SU-DHL-6 (cell line): ENCODE measurements at regions not wholly inside any gene's neighbourhood (a gene's known extent, or its start where the extent isn't known, plus 50 kb on each side); places are given as distances from the start of the nearest gene placed in this dataset.

Experiments used
- CTCF ChIP-seq: fragments of 200-600 bp; sonication (generic); IDR thresholded peaks from one replicate; pipeline ENCODE4 v1.5.1; 2017; ENCODE audit warnings: antibody characterized with exemption, mild to moderate bottlenecking, low read length, moderate library complexity; ENCODE audit not compliant: insufficient read depth, poor library complexity, severe bottlenecking
- EZH2phosphoT487 ChIP-seq: fragments of 200-600 bp; sonication (generic), shearing (Covaris generic); conservative IDR thresholded peaks from 2 replicates; pipeline ENCODE4 v1.6.1; 2018; ENCODE audit warnings: mild to moderate bottlenecking, antibody characterized with exemption, low read length, moderate library complexity, mixed read lengths

- TF ChIP-seq CTCF (no peak), EZH2phosphoT487 (no peak)
These were observed 116.7 kb upstream of the NRSN1 start for GRCh38 chr6:24009319-24009718.
